ENCODE measurements at regions not wholly inside any gene's neighbourhood (a gene's known extent, or its start where the extent isn't known, plus 50 kb on each side); places are given as distances from the start of the nearest gene placed in this dataset.

DNA sequence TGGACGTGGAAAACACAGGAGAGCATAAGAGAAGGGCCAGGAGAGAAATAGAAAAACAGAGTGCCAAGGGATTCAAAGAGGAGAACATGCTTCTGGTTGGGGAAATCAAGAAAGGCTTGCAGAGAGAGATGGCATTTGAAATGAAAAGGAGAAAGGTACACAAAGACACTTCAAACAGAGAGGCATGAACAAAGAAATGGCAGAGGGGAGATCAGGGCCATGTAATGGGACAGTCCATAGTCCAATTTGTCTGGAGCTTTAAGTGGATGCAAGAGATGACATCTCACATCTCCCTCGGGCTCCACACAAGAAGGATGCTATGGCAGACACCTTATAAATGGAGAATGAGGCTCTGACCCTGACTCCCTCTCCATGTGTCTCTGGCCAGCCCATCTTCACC lies 331.1 kb downstream of the MLLT3 start:
- TF ChIP-seq POLR2AphosphoS5 (IDR thresholded peaks at IDR 0.05; ENCODE audit: low read depth, low read length) = no peak
- TF ChIP-seq POLR2A (IDR thresholded peaks at IDR 0.05; ENCODE audit: low read depth, low read length) = no peak
- no peak for TF ChIP-seq PAX5 (IDR thresholded peaks at IDR 0.05; ENCODE audit: insufficient read depth, low read length, severe bottlenecking)
- no peak for FAIRE-seq

GRCh38 chr9:20290257-20290656 lies 332.0 kb downstream of the MLLT3 start:
- FAIRE-seq (no peak), DNase-seq (ENCODE audit: insufficient read length, low spot score) (no peak)
- TF ChIP-seq SPI1 (IDR thresholded peaks at IDR 0.05; ENCODE audit: low read depth, low read length) (no peak), POU2F2 (IDR thresholded peaks at IDR 0.05; ENCODE audit: low read depth, low read length) (no peak), TAF1 (IDR thresholded peaks at IDR 0.05; ENCODE audit: low read depth, low read length) (no peak), PAX5 (IDR thresholded peaks at IDR 0.05; ENCODE audit: insufficient read depth, low read length, severe bottlenecking) (no peak), POLR2AphosphoS5 (IDR thresholded peaks at IDR 0.05; ENCODE audit: low read depth, low read length) (no peak), POLR2A (IDR thresholded peaks at IDR 0.05; ENCODE audit: low read depth, low read length) (no peak)

More for the DNA sequence above, 331.1 kb downstream of the MLLT3 start:
- DNase-seq (ENCODE audit: insufficient read length, low spot score) = no peak

DNA sequence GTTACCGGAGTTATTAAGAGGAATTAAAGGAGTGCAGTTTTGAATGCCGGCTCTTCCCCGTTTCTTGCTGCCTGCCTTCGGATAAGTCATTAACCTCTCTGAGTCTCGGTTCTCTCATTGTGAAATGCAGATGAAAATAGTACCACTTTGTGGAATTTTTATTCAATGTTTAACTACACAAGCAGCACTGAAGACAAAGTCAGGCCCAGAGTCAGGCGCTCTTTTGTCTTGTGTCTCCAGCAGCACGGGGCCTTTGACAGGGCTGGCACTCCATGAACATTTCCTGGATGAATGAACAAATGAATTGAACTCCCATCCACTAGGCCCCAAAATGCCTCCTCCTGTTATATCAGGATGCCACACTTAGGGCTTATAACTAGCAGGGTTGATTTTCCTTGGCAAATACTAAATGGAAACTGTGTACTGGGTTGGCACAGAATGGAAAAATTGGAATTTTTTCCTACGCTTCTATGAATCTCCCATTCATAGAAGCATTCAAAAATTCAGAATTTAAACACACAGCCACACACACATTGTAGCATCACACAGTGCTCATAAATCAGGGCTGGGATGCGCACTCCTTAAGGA lies 332.8 kb downstream of the MLLT3 start:
- no peak for DNase-seq (ENCODE audit: insufficient read length, low spot score)
- no peak for FAIRE-seq
- TF ChIP-seq POU2F2 (IDR thresholded peaks at IDR 0.05; ENCODE audit: low read depth, low read length) (no peak), PAX5 (IDR thresholded peaks at IDR 0.05; ENCODE audit: insufficient read depth, low read length, severe bottlenecking) (no peak), POLR2A (IDR thresholded peaks at IDR 0.05; ENCODE audit: low read depth, low read length) (no peak), TAF1 (IDR thresholded peaks at IDR 0.05; ENCODE audit: low read depth, low read length) (no peak), SPI1 (IDR thresholded peaks at IDR 0.05; ENCODE audit: low read depth, low read length) (no peak)

DNA sequence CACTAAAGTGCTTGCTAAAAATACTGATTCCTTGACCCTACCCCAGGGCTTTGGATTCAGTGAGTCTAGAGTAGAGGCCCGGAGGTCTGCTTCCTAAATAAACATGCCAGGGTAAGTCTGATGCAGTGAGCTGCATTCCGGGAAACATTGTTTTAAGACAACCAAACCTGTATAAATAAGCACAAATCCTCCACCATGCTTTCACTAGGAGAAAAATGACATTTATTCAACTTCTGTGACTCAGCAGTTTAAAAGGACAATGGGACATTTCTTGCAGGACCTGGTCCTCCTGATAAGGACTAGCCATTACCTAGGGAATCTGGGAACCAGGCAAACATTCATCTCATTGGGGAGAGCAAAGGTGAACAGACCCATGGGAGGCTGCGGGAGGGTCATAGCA lies 335.3 kb downstream of the MLLT3 start:
- TF ChIP-seq TAF1 (IDR thresholded peaks at IDR 0.05; ENCODE audit: low read depth, low read length) (no peak), POLR2A (IDR thresholded peaks at IDR 0.05; ENCODE audit: low read depth, low read length) (no peak), PAX5 (IDR thresholded peaks at IDR 0.05; ENCODE audit: insufficient read depth, low read length, severe bottlenecking) (no peak), POLR2AphosphoS5 (IDR thresholded peaks at IDR 0.05; ENCODE audit: low read depth, low read length) (no peak), SPI1 (IDR thresholded peaks at IDR 0.05; ENCODE audit: low read depth, low read length) (no peak), POU2F2 (IDR thresholded peaks at IDR 0.05; ENCODE audit: low read depth, low read length) (no peak)
- DNase-seq (ENCODE audit: insufficient read length, low spot score) = no peak
- no peak for FAIRE-seq

DNA sequence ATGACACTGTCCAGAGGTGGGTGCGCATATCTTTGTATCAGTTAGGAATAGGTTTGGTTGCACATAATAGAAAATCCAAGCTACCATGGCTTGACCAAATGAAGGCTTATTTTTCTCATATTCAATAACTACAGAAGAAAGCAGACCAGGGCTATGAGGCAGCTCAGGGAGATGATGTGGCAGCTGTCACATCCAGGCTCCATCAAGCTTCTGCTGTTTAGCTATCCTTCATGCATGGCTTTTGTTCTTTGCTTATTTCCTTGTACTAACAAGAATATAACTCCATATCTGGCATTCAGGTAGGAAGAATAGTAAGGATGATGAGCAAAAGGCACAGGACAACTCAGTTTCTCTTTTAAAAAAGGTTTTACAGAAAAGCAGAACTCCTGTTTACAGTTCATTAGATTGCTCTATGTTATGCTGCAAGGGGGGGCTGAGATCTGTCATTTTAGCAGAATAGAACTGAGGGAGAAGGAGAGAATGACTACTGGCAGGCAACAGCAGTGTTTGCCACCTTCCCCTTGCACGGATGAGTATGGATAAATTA lies 336.1 kb downstream of the MLLT3 start:
- DNase-seq (ENCODE audit: insufficient read length, low spot score) (no peak), FAIRE-seq (no peak)
- TF ChIP-seq POLR2AphosphoS5 (IDR thresholded peaks at IDR 0.05; ENCODE audit: low read depth, low read length) (no peak), TAF1 (IDR thresholded peaks at IDR 0.05; ENCODE audit: low read depth, low read length) (no peak), PAX5 (IDR thresholded peaks at IDR 0.05; ENCODE audit: insufficient read depth, low read length, severe bottlenecking) (no peak), POLR2A (IDR thresholded peaks at IDR 0.05; ENCODE audit: low read depth, low read length) (no peak), SPI1 (IDR thresholded peaks at IDR 0.05; ENCODE audit: low read depth, low read length) (no peak), POU2F2 (IDR thresholded peaks at IDR 0.05; ENCODE audit: low read depth, low read length) (no peak)

GRCh38 chr9:20284601-20285289 lies 337.6 kb downstream of the MLLT3 start:
- FAIRE-seq = no peak
- DNase-seq (ENCODE audit: insufficient read length, low spot score) = no peak
- TF ChIP-seq TAF1 (IDR thresholded peaks at IDR 0.05; ENCODE audit: low read depth, low read length) = no peak
- no peak for TF ChIP-seq SPI1 (IDR thresholded peaks at IDR 0.05; ENCODE audit: low read depth, low read length)
- no peak for TF ChIP-seq POLR2AphosphoS5 (IDR thresholded peaks at IDR 0.05; ENCODE audit: low read depth, low read length)
- no peak for TF ChIP-seq PAX5 (IDR thresholded peaks at IDR 0.05; ENCODE audit: insufficient read depth, low read length, severe bottlenecking)
- TF ChIP-seq POLR2A (IDR thresholded peaks at IDR 0.05; ENCODE audit: low read depth, low read length) = no peak
- TF ChIP-seq POU2F2 (IDR thresholded peaks at IDR 0.05; ENCODE audit: low read depth, low read length) = no peak

GRCh38 chr9:20280330-20280729 lies 342.0 kb downstream of the MLLT3 start:
- FAIRE-seq = no peak
- TF ChIP-seq POLR2AphosphoS5 (IDR thresholded peaks at IDR 0.05; ENCODE audit: low read depth, low read length) (no peak), POU2F2 (IDR thresholded peaks at IDR 0.05; ENCODE audit: low read depth, low read length) (no peak), SPI1 (IDR thresholded peaks at IDR 0.05; ENCODE audit: low read depth, low read length) (no peak), PAX5 (IDR thresholded peaks at IDR 0.05; ENCODE audit: insufficient read depth, low read length, severe bottlenecking) (no peak), POLR2A (IDR thresholded peaks at IDR 0.05; ENCODE audit: low read depth, low read length) (no peak), TAF1 (IDR thresholded peaks at IDR 0.05; ENCODE audit: low read depth, low read length) (no peak)
- DNase-seq (ENCODE audit: insufficient read length, low spot score) = no peak

DNA sequence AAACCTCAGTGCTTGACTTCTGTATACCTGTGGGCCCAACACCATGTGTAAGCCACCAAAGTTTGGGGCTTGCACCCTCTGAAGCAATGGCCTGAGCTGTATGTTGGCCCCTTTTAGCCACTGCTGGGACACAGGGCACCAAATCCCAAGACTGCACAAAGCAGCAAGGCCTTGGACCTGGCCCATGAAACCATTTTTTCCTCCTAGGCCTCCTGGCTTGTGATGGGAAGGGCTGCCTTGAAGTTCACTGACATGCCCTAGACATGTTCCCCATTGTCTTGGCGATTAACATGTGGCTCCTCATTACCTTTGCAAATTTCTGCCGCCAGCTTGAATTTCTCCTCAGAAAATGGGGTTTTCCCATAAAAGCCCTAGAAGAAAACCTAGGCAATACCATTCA lies 345.5 kb downstream of the MLLT3 start:
- FAIRE-seq = no peak
- TF ChIP-seq SPI1 (IDR thresholded peaks at IDR 0.05; ENCODE audit: low read depth, low read length) (no peak), POU2F2 (IDR thresholded peaks at IDR 0.05; ENCODE audit: low read depth, low read length) (no peak), POLR2AphosphoS5 (IDR thresholded peaks at IDR 0.05; ENCODE audit: low read depth, low read length) (no peak), PAX5 (IDR thresholded peaks at IDR 0.05; ENCODE audit: insufficient read depth, low read length, severe bottlenecking) (no peak), POLR2A (IDR thresholded peaks at IDR 0.05; ENCODE audit: low read depth, low read length) (no peak), TAF1 (IDR thresholded peaks at IDR 0.05; ENCODE audit: low read depth, low read length) (no peak)
- no peak for DNase-seq (ENCODE audit: insufficient read length, low spot score)

GRCh38 chr9:20271723-20272122 lies 350.6 kb downstream of the MLLT3 start:
- FAIRE-seq = no peak
- TF ChIP-seq POLR2A (IDR thresholded peaks at IDR 0.05; ENCODE audit: low read depth, low read length) (no peak), TAF1 (IDR thresholded peaks at IDR 0.05; ENCODE audit: low read depth, low read length) (no peak), POLR2AphosphoS5 (IDR thresholded peaks at IDR 0.05; ENCODE audit: low read depth, low read length) (no peak), SPI1 (IDR thresholded peaks at IDR 0.05; ENCODE audit: low read depth, low read length) (no peak), PAX5 (IDR thresholded peaks at IDR 0.05; ENCODE audit: insufficient read depth, low read length, severe bottlenecking) (no peak), POU2F2 (IDR thresholded peaks at IDR 0.05; ENCODE audit: low read depth, low read length) (no peak)
- no peak for DNase-seq (ENCODE audit: insufficient read length, low spot score)

Measured in GM12891 (cell line).